OCI-LY3 (cell line): ENCODE measurements at regions not wholly inside any gene's neighbourhood (a gene's known extent, or its start where the extent isn't known, plus 50 kb on each side); places are given as distances from the start of the nearest gene placed in this dataset.

Experiments used
- H2AFZ ChIP-seq: fragments of 200-600, 300-600 bp; shearing (Covaris generic); 2 replicates; pipeline ENCODE4 v1.6.0; 2014; ENCODE audit warnings: antibody characterized with exemption, low read depth, low read length
- H3K27ac ChIP-seq: fragments of 200-600, 300-600 bp; sonication (generic); 2 replicates; pipeline ENCODE4 v1.5.1; 2014; ENCODE audit warnings: mild to moderate bottlenecking, low read length, moderate library complexity, mixed read lengths
- H3K27me3 ChIP-seq: fragments of 200-600, 300-600 bp; sonication (generic); 2 replicates; pipeline ENCODE4 v1.6.1; 2014; ENCODE audit warnings: low read depth, low read length, mixed read lengths
- H3K36me3 ChIP-seq: fragments of 200-600, 300-600 bp; sonication (generic); replicated peaks from 2 replicates; pipeline ENCODE3; 2014; ENCODE audit warnings: low read depth, low read length, mixed read lengths
- H3K4me1 ChIP-seq: fragments of 300-600, 200-600 bp; sonication (generic); 2 replicates; pipeline ENCODE4 v1.6.1; 2014; ENCODE audit warnings: low read length, mixed read lengths
- H3K4me2 ChIP-seq: fragments of 200-600, 300-600 bp; sonication (generic); 2 replicates; pipeline ENCODE4 v1.6.1; 2014; ENCODE audit warnings: low read length, mixed read lengths
- H3K4me3 ChIP-seq: fragments of 300-600, 200-600 bp; sonication (generic); 2 replicates; pipeline ENCODE4 v1.5.1; 2014; ENCODE audit warnings: antibody characterized with exemption, mild to moderate bottlenecking, low read length, moderate library complexity
- H3K79me2 ChIP-seq: fragments of 300-600, 200-600 bp; shearing (Covaris generic); 2 replicates; pipeline ENCODE4 v1.6.1; 2014; ENCODE audit warnings: mild to moderate bottlenecking, low read length, mixed read lengths
- H3K9ac ChIP-seq: fragments of 300-600, 200-600 bp; shearing (Covaris generic); 2 replicates; pipeline ENCODE4 v1.6.0; 2014; ENCODE audit warnings: mild to moderate bottlenecking, low read length, moderate library complexity
- H3K9me3 ChIP-seq: fragments of 200-600, 300-600 bp; shearing (Covaris generic); 2 replicates; pipeline ENCODE4 v1.6.1; 2014; ENCODE audit warnings: low read length, mixed read lengths; ENCODE audit not compliant: insufficient read depth
- H4K20me1 ChIP-seq: fragments of 200-600, 300-600 bp; sonication (generic); 2 replicates; pipeline ENCODE4 v1.6.1; 2016; ENCODE audit warnings: low read length, mixed read lengths; ENCODE audit not compliant: insufficient read depth
- CTCF ChIP-seq: fragments of 200-600, 300-600 bp; sonication (generic); IDR thresholded peaks from 2 replicates; pipeline ENCODE4 v1.5.1; 2014; ENCODE audit warnings: antibody characterized with exemption, low read length, low read depth
- EZH2phosphoT487 ChIP-seq: fragments of 200-600 bp; shearing (Covaris generic); IDR thresholded peaks from 2 replicates; pipeline ENCODE4 v1.6.1; 2018; ENCODE audit warnings: antibody characterized with exemption, mixed run types, low read depth

- H3K9me3 ChIP-seq, result no peaks in the 10 kb centered on the region
- no peaks in the 10 kb centered on the region for H3K36me3 ChIP-seq
- H3K4me2 ChIP-seq, result no peak overlapping the region
- no peaks in the 10 kb centered on the region for H4K20me1 ChIP-seq
- TF ChIP-seq EZH2phosphoT487, result no peak
- TF ChIP-seq CTCF, result no peak
- H3K9ac ChIP-seq, result no peak overlapping the region
- no peaks in the 10 kb centered on the region for H3K4me1 ChIP-seq
- no peak overlapping the region for H2AFZ ChIP-seq
- no peaks in the 10 kb centered on the region for H3K79me2 ChIP-seq
- no peaks in the 10 kb centered on the region for H3K27me3 ChIP-seq
- H3K27ac ChIP-seq, result no peak overlapping the region
- no peak overlapping the region for H3K4me3 ChIP-seq
Measured at GRCh38 chr5:25993701-25994100, 1044.7 kb downstream of the CDH9 start.

DNA sequence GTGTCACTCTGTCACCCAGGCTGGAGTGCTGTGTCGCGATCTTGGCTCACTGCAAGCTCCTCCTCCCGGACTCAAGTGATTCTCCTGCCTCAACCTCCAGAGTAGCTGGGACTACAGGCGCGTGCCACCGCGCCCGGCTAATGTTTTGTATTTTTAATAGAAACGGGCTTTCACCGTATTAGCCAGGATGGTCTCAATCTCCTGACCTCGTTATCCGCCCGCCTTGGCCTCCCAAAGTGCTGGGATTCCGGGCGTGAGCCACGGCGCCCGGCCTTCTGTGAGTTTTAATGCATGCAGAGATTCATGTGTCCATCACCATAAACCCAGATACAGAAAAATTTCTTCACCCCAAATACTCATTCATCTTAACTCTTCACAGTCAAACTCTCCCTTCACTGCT is 1046.7 kb downstream of the CDH9 start:
- Histone ChIP-seq H3K36me3 (no peaks in the 10 kb centered on the region), H3K79me2 (no peaks in the 10 kb centered on the region), H3K4me3 (no peak overlapping the region), H3K9me3 (no peaks in the 10 kb centered on the region), H3K4me2 (no peak overlapping the region), H4K20me1 (no peaks in the 10 kb centered on the region), H3K27ac (no peak overlapping the region), H3K4me1 (no peaks in the 10 kb centered on the region), H2AFZ (no peak overlapping the region), H3K9ac (no peak overlapping the region), H3K27me3 (no peaks in the 10 kb centered on the region)
- TF ChIP-seq CTCF, result no peak
- no peak for TF ChIP-seq EZH2phosphoT487

- no peak overlapping the region for H3K4me2 ChIP-seq
- no peaks in the 10 kb centered on the region for H4K20me1 ChIP-seq
- H3K4me3 ChIP-seq, result no peak overlapping the region
- H2AFZ ChIP-seq, result no peak overlapping the region
- no peaks in the 10 kb centered on the region for H3K79me2 ChIP-seq
- H3K36me3 ChIP-seq, result no peaks in the 10 kb centered on the region
- no peak overlapping the region for H3K9ac ChIP-seq
- no peaks in the 10 kb centered on the region for H3K27me3 ChIP-seq
- TF ChIP-seq CTCF (no peak), EZH2phosphoT487 (no peak)
- no peaks in the 10 kb centered on the region for H3K4me1 ChIP-seq
- H3K27ac ChIP-seq, result no peak overlapping the region
- H3K9me3 ChIP-seq, result no peaks in the 10 kb centered on the region
Measured at GRCh38 chr5:25990771-25991170, 1047.6 kb downstream of the CDH9 start.

DNA sequence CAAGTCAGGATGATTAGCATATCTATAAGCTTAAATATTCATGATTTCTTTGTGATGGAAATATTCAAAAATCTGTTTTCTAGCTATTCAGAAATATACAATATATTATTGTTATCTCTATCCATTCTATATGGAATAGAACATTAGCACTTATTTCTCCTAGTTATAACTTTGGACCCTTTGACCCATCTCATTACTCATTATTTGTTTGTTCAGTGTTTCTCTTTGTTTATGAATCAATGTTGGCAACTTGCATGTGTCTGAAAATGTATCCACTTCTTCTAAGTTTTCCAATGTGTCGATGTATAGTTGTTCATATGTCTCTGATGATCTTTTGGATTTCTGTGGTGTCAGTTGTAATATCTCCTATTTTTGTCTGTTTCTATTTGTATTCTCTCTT is 1059.3 kb downstream of the CDH9 start:
- no peak for TF ChIP-seq CTCF
- TF ChIP-seq EZH2phosphoT487, result no peak
- Histone ChIP-seq H3K79me2 (no peaks in the 10 kb centered on the region), H3K36me3 (no peaks in the 10 kb centered on the region)

More for the DNA sequence above, 1059.3 kb downstream of the CDH9 start:
- H3K27me3 ChIP-seq, result no peaks in the 10 kb centered on the region
- no peak overlapping the region for H3K9ac ChIP-seq
- no peak overlapping the region for H3K4me3 ChIP-seq
- no peak overlapping the region for H2AFZ ChIP-seq
- no peak overlapping the region for H3K4me2 ChIP-seq
- peaks cover 11% of the 10 kb centered on the region for H3K4me1 ChIP-seq
- H3K27ac ChIP-seq, result no peak overlapping the region
- peaks cover 6% of the 10 kb centered on the region; the same call in 1 of the 2 replicates for H3K9me3 ChIP-seq
- no peaks in the 10 kb centered on the region for H4K20me1 ChIP-seq
